ENCODE measurements at regions not wholly inside any gene's neighbourhood (a gene's known extent, or its start where the extent isn't known, plus 50 kb on each side); places are given as distances from the start of the nearest gene placed in this dataset.

- DNase-seq = no peak
Measured at GRCh38 chr6:100944644-100945043, 63.5 kb upstream of the ASCC3 start.

- no peak for DNase-seq
Measured at GRCh38 chr6:100946021-100946540, 65.0 kb upstream of the ASCC3 start.

GRCh38 chr6:100946711-100947110 lies 65.6 kb upstream of the ASCC3 start:
- DNase-seq = no peak

GRCh38 chr6:100948381-100949133 lies 67.4 kb upstream of the ASCC3 start:
- no peak for DNase-seq

GRCh38 chr6:100952006-100952405 lies 70.9 kb upstream of the ASCC3 start:
- DNase-seq = no peak

GRCh38 chr6:100959280-100959679 lies 78.2 kb upstream of the ASCC3 start:
- DNase-seq = no peak

GRCh38 chr6:100962466-100962865 lies 81.3 kb upstream of the ASCC3 start:
- DNase-seq = no peak

GRCh38 chr6:100965067-100965466 lies 83.9 kb upstream of the ASCC3 start:
- no peak for DNase-seq

- DNase-seq = no peak
Measured at GRCh38 chr6:100968949-100969348, 87.8 kb upstream of the ASCC3 start.

GRCh38 chr6:100979267-100979666 lies 98.1 kb upstream of the ASCC3 start:
- no peak for DNase-seq

GRCh38 chr6:100980949-100981348 lies 99.8 kb upstream of the ASCC3 start:
- DNase-seq = no peak

GRCh38 chr6:100986921-100987320 lies 105.8 kb upstream of the ASCC3 start:
- DNase-seq = no peak

GRCh38 chr6:100987556-100987955 lies 106.4 kb upstream of the ASCC3 start:
- DNase-seq = no peak

- DNase-seq = no peak
Measured at GRCh38 chr6:100988391-100988984, 107.4 kb upstream of the ASCC3 start.

- no peak for DNase-seq
Measured at GRCh38 chr6:100990070-100990469, 108.9 kb upstream of the ASCC3 start.

- no peak for DNase-seq
Measured at GRCh38 chr6:100996409-100996808, 115.3 kb upstream of the ASCC3 start.

- no peak for DNase-seq
Measured at GRCh38 chr6:100998111-100998510, 117.0 kb upstream of the ASCC3 start.

GRCh38 chr6:100999034-100999597 lies 118.0 kb upstream of the ASCC3 start:
- no peak for DNase-seq

- no peak for DNase-seq
Measured at GRCh38 chr6:101000341-101000740, 119.2 kb upstream of the ASCC3 start.

- DNase-seq = no peak
Measured at GRCh38 chr6:101001012-101001411, 119.9 kb upstream of the ASCC3 start.

GRCh38 chr6:101001607-101002006 lies 120.5 kb upstream of the ASCC3 start:
- no peak for DNase-seq

GRCh38 chr6:101003075-101003474 lies 121.9 kb upstream of the ASCC3 start:
- DNase-seq = no peak

GRCh38 chr6:101011186-101011585 lies 130.1 kb upstream of the ASCC3 start:
- DNase-seq = no peak

- DNase-seq = no peak
Measured at GRCh38 chr6:101013612-101014195, 132.6 kb upstream of the ASCC3 start.

Measured in NCI-H446 treated with DMSO at 0.1 percent for 48 hours (cell line).